UCSD-AML1 (cell line): ENCODE measurements at regions not wholly inside any gene's neighbourhood (a gene's known extent, or its start where the extent isn't known, plus 50 kb on each side); places are given as distances from the start of the nearest gene placed in this dataset.

ENCODE experiments used
- DNase-seq: peaks from one replicate; lab custom pipeline; 2025; ENCODE audit not compliant: unreplicated experiment; lab: John Stamatoyannopoulos, UW

DNA sequence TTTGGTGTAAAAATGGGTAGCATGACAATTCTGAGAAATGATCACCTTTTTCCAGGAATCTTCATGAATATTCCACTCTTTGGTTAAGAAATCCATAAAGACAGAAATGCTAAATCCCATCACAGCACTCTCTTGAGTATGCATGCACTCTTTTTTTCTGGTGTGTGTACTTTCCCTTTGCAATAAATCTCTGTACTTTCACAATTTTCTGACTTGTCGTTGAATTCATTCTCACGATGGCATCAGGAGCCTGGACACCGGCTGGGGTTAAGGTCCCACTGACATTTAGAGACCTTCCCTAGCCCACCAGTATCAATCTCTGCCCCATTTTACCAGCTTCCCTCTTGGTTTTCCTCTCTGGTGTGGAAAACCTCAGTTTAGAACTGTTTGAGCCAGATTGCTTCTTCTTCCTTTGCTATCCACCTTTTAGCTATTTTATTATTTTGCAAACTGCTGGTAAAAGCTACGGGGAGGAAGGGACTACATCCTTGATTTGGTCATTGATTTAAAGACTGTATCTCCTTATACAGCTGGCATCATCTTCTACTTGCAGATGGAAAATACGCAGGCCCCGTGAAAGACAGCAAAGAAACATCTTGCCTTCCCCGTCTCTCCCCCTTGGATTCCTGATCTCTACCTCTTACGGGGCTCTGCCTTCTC lies 59.9 kb upstream of the ZFR start:
- no peak for DNase-seq

DNA sequence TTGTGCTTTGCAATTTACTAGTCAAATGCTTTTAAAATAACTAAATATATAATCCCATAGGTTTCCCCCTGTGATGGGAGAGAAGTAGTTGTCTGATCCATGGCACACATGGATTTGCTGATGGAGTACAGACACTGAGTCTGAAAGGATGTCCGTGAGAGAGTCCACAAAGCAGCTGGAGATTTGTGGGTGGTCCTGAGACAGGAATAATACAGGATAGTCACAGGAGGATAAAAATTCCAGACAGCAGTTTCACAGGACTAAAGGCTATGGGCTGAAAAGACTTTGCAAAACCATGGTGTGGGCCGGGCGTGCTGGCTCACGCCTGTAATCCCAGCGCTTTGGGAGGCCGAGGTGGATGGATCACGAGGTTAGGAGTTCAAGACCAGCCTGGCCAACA lies 58.7 kb upstream of the ZFR start:
- no peak for DNase-seq

DNA sequence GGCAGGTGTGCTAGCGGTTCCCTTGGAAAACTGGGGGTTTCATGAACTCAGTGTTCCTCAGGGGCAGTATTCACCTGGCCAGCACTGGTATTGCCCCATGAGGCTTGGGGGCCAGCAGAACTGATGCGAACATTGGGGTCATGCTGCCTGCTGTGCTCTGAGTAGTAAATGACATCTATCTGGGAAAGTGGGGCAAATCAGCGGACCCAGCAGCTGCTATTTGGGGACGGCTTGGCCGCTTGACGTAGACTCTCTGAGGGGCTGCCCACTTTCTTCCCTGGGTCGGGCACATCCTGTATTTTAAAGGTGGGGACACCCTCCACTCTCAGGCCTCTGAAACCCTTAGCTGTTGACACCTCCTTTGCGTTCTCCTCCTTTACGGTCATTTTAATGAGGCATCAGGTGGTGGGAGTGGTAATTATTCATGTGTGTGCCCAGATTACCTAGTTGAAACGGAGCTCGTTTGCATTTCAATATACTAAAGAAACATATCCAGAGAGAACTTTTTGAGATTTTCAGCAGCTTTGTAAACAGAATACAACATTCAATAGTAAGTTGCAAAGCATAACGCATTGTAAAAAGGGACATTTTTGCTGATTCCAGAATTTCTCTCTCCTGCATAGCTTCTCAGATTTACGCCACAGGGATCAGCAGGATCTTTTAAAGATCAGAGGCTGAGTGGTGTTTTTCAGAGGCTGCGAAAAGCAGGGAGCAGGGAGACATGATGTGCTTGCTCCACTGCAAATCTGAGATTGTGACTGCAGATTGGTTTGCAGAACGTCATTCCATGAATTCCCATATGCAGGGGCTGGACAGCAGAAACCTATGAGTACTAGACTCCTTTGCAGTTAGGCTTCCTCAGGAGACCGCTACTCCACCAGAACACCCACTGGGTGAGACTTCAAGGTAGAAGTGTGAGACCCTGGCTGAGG lies 56.8 kb upstream of the ZFR start:
- DNase-seq: no peak

DNA sequence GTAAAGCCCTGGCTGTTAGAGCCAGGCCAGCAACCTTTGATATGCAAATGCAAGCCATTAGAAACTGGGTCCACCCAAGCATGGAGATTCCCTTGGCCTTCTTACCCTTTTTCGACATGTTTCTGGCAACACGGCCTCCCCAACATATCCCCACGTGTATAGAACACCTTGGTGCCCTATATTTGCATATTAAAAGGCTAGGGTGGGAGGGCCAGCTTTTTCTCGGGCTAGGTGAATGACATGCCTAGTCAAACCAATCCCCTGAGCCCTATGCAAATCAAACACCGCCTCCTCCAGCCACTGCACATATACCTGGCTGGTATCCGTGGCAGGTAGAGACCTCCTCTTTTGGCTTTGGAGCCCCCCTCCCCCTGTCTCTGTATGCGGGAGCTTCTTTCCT lies 55.6 kb upstream of the ZFR start:
- no peak for DNase-seq

DNA sequence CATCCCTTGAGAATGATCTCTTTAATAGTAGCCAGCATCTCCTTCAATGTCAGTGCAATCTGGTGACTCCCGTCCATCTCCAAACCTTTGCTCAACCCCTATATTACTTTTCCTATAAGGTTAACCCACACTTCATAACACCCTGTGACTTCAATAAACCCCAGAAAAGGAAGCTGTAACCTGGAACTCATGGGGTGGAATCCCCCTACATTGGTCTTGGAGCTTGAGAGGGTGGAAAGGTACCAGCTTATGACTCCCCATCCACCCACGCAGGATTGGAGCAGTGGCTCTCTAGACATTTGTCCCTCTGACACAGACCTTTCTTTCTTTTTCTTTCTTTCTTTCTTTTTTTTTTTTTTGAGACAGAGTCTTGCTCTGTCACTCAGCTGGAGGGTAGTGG lies 54.7 kb upstream of the ZFR start:
- DNase-seq: no peak

DNA sequence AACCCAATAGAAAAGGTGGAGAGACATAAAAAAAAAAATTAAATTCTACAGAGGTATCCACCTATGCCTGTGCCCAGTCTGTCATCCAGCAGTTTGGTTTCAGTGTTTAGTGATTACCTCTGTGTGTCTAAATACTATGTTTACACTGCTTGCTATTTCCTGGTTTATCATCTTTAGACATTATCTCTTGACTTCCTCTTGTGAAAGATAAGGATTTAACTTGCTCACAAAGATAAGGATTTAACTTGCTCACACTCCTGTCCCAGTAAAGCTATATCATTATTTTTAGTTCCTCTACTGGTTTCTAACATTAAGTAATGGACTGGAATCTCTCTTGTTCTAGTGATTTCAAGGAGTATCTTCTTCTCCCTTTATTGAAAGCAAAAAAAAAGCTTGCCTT lies 53.9 kb upstream of the ZFR start:
- DNase-seq: no peak

DNA sequence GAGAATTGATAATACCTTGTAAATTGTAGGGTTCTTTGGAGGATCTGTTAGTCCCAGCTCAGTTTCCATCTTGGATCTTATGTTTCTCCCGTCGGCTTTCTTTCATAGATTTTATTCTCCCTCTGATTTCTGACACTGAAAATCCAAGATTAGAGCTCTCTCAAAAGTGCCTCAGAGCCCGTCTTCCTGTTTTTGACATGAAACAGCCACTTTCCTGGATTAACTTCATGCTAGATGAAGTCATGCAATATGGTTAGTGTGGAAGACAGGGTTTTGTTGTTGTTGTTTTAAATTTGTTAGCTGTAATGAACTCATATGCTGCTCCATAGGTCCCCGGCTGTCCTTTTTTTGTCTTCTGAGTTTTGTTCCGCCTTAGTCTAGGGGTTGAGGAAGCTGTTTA lies 51.6 kb upstream of the ZFR start:
- DNase-seq: no peak

DNA sequence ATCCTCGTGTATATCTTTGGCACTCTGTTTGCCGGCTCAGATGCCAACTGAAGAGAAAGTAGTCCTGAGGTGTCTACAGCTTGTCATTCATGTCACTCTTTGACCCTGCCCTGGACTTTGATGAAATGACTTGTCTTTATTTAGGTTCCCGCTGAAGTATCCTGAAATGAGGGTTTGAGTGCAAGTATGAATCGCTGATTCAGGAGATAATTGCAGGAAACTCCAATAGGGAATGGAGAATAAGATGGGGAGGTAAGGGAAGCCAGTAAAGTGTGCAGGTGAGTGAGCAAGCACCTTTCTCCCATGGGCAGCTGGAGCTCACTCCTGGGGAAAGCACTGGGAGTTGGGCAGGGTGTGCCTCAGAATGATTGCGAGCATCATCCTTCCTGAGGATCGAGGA lies 50.3 kb upstream of the ZFR start:
- no peak for DNase-seq
